Panc1 (cell line): ENCODE measurements at regions not wholly inside any gene's neighbourhood (a gene's known extent, or its start where the extent isn't known, plus 50 kb on each side); places are given as distances from the start of the nearest gene placed in this dataset.

Experiments
- CTCF ChIP-seq: fragments of 450-650 bp; IDR thresholded peaks from 2 replicates; pipeline ENCODE4 v1.5.1; 2017; ENCODE audit warnings: mild to moderate bottlenecking
- POLR2AphosphoS5 ChIP-seq: IDR thresholded peaks from 2 replicates; pipeline ENCODE4 v1.6.1; 2012; ENCODE audit warnings: mild to moderate bottlenecking, low read depth, low read length, moderate library complexity

- no peak for TF ChIP-seq CTCF
- TF ChIP-seq POLR2AphosphoS5: no peak
Observed at GRCh38 chr13:111636804-111637203, 316.4 kb downstream of the TEX29 start.
